Limb (tissue), 2 donors: ENCODE measurements at regions not wholly inside any gene's neighbourhood (a gene's known extent, or its start where the extent isn't known, plus 50 kb on each side); places are given as distances from the start of the nearest gene placed in this dataset.
A peak's percentile ranks its signal among the peaks of the same experiment; 100 is the strongest.
"Not testable (repeated sequence)": the region's sequence is repeated elsewhere in the genome, so short reads cannot be mapped to it uniquely, and the experiment has no call there.

Experiments
- DNase-seq, 2 donors: peaks; one replicate each; pipeline ENCODE4 v3.0.0-alpha.2; 2016; ENCODE audit errors: extremely low spot score in 2 of 2

DNA sequence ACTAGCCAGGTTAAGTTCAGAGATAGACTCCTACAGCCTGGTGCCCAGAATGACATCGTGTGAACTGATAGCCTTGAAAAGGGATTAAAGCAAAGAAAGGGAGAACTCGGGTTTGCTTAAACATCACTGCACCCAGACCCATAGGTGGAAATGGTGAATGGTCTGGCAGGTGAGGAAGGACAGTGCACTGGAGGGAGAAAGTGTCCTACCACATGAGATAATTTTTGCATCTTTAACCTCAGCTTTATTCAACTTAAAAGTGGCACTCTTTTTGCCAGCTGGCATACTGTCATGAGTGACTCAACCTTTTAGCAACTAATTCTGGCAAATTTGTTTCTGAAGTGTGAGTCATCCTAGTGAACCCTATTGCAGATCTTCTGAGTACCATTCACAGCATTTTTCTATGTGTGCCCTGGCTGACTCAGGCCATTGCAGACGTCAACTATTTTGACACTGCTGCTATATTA is 53.0 kb upstream of the DAPP1 start:
- DNase-seq = no peak

DNA sequence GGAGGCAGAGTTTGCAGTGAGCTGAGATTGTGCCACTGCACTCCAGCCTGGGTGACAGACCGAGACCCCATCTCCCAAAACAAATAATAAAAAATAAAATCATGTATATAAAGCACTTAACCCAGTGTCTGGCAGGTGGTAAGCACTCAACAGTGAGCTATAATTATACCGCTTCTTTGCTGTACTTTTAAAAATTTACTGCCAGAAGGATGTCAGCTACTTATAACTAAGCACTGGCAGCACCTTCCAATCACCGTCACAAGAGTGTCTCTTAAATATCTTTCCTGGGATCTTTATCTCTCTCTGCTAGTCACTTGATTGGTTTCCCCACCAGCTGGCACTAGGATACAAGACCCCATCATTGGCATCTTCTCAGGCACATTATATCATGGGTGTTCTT is 53.9 kb upstream of the DAPP1 start:
- no peak for DNase-seq

DNA sequence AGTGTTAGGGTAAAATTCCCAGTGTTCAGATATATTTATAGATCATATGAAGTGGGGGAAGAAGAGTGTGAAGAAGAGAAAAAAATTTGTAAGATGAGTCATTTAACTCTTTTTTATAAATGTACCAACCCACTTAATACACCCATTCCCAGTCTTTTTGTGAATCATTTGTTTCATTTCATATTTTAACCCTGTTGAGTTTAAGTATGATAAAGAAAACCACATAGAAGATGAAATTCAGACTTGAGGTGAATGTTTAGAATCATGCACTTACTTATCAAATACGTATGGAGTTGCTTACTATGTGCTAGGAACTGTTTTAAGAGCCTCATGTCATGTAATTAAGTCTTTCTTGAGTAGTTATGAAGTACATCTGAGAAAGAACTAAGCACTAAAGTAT is 56.6 kb upstream of the DAPP1 start:
- no peak for DNase-seq

DNA sequence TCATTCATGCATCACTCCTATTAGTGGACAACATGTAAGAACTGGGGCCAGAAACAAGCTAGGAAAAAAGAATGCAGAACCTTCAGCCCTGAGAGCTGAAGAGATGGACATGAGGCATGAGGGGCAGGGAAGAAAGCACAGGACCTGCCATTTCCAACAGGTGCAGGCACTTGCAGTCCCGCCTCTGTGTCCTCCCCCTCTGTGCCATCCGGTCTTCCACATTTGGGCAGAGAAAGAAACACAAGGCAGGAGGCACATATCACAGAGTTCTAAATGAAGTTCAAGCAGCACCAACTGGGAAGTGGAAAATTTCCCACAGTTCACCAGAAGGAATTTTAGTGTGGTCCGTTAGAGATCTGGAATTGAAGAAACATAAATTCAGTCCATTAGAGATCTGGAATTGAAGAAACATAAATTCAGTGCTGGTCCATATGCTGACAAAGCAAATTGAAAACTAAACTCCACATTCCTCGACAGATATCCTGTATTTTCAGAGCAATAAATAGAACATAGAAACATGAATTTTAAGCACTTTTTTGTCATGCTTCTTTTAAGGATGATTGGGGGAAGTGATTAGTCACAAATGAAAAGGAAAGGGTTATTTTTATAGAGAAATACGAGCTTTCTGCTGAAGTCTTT is 57.2 kb upstream of the DAPP1 start:
- no peak for DNase-seq

DNA sequence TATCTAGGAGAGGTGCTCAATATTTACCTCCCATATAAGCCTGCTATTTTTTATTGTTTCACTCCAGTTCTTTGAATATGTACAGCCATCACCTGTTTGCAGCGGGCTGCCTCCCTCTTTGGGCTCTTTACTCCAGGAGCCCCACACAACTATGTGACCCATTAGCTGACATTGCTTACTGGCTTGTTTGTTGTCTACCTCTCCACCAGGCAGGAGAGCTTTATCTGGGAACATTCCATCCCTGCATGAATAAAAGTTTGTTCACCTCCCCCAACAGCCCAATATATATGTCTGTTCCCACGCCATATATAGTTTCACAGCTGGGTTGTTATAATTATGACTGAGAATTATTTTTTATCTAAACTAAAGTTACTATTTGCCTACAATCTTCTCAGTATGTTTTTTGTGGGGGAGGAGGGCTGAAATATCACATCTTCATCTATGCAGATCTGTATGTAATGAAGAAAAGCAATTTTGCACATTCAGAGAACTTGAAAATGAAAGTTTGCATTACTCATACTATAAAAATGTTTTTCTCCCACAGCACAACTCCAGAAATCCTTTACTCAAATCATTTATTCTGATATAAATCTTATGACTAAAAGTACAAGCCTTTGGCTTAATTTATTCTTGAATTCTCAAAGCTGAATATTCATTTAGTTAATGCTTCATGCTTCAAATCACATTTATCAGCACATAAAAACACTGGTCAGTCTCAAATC is 61.2 kb upstream of the DAPP1 start:
- no peak for DNase-seq

DNA sequence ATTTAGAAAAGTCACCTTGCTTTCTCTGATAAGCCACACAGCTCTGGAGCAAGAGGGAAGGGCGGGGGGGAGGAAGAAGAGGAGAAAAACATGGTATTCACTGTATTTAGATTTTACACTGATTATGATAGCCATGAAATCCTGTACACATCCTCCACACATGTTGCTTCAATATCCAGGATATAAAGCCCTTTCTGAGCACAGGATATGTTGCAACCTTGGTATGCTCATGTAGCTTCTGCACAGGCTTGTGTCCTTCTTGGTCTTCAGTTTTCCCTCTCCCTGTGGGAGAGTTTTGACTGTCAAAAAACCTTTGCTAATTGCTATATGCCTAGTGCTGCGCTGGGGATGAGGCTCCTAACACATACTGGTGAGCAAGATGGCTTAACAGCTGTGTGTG is 61.9 kb upstream of the DAPP1 start:
- DNase-seq = no peak

DNA sequence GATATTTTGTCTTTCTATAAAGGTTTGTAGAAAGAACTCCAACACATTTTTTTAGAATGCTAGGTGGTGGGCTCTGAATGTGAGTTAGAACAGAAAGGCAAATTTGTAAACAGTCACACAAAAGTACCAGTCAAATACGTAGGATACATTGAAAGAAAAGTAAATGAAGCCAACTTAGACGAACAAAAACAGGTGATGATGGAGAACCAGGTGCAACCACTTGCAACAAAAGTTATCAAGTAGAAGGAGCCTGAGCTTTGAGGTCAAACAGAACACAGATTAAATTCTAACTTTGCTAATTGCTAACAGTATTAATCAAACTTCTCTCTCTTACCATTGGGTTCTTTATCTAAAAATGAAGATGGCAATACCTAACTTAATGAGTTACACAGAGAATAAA is 62.7 kb upstream of the DAPP1 start:
- no peak for DNase-seq

DNA sequence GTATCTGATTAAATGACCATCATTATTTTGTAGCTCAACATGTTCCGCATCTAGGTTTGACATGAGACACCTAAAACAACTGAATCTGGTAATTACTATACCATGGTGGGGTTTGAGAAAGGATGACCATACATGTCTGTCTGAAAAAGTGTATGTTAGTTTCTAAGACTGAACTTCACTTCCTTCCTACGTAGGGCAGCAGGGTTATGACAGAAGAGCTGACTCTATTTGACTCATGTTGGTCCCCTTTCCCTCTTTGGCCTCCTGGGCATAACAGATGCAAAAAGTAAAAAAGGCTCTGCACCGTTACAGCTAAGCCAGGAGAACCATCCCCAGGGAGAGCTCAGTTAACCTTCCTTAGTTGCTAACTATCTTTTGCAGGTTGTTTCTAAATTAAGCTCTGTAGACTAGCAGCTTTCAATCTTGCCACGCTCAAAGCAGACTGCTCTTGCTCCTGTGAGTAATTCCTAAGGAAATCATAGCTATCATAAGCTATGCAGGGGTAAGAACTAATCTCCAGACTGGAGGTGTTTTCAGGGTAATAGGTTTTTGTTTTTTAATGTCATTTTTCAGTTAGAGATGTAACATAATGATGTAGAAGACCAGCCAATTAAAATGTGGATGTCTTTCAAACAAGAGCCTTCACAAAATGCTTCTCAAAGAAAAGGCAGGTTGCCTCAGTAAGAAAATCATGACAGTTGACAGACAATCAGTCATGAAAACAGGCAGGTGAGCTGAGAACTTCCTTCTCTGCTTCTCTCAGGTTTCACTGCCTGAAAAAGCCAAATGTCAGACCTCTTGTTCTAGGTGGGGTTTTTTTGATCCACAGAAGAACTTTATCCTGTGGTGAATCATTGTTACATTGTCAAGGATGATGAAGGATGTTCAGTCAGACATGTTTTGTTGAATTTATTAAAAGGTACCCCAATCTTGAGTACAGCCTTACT is 66.9 kb upstream of the DAPP1 start:
- no peak for DNase-seq

DNA sequence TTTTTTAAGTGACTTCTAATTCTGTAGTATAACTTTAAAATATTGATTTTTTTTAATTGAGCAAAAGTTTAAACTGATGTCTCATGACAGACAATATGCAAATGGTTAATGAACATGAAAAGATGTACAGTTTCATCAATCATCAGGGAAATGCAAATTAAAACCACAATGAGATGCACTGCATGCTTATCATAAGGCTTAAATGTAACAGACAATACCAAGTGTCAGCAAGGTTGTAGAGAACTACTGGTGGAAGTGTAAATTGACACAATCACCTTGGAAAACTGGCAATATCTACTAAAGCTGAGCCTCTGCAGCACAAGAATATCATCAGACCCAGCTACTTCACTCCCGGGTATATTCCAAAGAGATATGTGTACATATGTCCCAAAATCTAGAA is 70.2 kb upstream of the DAPP1 start:
- DNase-seq = no peak

DNA sequence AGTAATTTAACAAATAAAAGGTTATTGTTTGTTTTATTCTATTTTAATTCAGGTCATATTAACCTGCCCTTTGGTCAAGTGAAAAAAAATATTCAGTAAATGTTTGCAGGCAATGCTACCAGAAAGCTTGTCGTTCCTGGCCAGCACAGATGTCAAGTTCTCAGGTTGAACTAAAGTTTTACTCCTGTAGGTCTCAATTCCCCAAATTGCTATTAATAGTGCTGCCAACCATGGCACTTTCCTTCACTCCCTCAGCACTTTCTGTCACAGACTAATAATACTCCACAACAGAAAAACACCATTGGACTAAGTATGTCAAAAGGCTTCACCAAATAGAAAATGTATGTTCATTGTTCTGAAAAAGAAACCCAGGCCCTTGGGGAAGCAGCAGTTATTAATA is 79.2 kb upstream of the C4orf54 start:
- DNase-seq = no peak

DNA sequence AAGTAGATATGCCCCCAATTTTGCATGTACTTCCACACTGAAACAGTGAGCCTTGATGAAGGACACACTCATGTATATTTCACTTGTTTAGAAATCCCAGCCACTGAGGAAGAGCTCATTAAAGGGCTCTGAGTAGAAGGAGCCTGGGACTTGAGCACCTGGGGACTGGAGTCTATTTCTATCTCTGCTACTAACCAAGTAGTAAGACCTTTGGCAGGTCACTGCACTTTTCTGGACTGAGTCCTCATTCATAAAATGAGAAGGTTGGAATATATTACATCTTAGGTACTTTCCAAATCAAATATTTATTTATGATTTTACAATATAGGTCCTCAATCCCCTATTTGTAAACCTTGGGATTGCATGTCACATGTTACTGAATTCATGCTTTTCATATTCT is 78.2 kb upstream of the C4orf54 start:
- DNase-seq = no peak

DNA sequence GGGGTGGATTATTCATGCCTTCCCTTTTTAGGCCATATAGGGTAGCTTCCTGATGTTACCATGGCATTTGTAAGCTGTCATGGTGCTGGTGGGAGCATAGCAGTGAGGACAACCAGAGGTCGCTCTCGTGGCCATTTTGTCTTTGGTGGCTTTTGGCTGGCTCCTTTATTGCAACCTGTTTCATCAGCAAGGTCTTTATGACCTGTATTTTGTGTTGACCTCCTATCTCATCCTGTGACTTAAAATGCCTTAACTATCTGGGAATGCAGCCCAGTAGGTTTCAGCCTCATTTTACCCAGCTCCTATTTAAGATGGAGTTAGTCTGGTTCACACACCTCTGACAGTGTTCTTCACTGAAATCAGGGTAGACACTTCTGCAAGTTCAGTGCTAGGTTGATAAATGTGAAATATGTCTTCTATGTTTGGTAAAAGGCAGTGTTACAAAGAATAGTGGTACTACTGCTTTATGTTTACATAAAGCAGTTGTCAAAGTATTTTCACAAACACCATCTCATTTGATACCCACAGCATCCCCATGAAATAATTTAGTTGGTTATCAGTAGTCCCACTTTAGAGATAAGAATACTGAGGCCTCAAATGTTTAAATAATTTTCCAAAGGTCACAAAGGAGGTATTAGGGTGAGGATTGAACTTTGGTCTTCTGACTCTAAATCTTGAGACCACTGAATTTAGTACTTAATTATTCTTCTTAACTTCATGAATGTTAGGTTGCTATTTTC is 77.1 kb upstream of the C4orf54 start:
- no peak for DNase-seq

DNA sequence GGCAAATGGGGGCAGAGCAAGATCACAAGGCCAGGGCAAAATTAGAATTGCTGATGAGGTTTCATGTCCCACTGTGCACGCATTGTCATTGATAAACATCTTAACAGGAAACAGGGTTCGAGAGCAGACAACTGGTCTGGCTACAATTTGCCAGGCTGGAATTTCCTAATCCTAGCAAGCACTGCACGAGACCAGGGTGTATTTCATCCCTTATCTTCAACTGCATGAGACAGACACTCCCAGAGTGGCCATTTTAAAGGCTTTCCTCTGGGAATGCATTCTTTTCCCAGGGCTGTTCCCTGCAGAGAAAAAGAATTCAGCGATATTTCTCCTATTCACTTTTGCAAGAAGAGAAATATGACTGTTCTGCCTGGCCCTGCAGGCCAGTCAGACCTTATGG is 75.8 kb upstream of the C4orf54 start:
- not testable (repeated sequence) for DNase-seq

DNA sequence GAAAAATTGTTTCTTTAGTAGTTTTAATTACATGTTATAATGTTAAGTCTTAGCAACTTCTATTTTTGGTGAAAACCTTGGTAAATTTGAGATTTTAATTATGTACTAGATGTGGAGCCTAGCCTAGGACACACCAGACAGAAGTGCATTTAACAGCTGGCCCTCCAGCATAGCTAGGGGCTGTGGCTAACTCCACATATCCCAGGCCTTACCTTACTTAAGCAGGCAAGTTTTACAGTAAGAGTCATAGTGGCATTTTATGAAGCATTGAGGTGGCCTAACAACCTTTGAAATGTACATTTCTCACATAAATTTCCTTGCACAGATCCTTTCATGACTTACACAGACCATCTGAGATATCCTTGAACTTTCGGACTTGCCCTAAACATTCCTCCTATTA is 71.6 kb upstream of the C4orf54 start:
- no peak for DNase-seq

DNA sequence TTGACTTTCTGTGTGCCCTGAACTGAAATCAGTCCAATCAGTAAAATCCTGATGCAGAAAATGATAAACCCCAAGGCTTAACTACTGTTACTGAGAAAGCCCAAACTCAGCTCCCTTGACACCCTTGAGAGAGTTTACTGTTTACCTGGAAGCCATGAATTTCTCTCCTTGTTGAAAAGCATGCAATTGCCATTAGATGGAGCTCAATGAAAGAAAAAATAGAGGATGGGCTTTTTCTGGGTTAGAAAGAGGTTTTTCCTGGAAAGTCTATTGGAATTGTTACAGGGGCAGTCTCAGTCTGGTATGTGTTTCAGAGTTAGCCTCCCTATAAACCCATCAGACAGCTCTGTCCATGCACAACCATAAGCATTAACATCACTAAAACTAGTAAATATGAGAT is 66.4 kb upstream of the C4orf54 start:
- peak in 1 of 2 donors; percentile 15 for DNase-seq

DNA sequence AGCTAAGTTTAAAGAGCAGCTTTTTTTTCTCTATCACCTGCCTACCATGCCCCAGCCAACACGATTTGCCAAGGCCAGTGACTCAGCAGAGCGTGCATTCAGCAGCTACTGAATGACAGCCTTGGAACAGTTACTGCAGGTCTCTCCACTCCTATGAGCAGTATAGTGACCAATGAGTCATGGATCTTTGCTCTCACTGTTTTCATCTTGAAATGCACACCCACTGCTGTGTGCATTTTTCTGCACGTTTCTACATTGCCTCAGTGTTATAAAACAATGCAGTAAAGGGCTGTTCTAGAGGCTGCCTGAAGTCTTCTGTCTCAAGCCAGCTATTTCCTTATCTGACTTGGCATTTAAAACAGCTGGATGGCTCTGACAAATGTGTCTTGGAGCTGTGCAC is 66.0 kb upstream of the C4orf54 start:
- no peak for DNase-seq

DNA sequence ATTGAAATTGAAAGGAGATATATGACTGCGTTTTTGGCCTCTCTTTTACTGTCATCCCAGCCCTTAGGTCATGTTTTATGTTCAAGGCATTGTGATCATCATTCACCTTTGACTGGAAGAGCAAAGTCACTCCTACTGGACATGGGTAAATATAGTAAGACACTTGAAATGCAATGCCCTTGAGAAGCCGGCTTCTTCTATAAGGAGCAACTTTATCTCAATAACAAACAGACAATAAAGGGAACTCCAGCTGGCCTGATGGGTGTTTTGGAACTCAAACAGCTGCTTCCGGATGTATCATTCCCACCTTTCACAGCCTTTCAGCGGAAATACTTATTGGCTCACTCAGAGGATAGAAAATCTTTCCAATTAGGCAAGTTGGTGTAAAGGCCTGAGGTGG is 65.1 kb upstream of the C4orf54 start:
- no peak for DNase-seq

DNA sequence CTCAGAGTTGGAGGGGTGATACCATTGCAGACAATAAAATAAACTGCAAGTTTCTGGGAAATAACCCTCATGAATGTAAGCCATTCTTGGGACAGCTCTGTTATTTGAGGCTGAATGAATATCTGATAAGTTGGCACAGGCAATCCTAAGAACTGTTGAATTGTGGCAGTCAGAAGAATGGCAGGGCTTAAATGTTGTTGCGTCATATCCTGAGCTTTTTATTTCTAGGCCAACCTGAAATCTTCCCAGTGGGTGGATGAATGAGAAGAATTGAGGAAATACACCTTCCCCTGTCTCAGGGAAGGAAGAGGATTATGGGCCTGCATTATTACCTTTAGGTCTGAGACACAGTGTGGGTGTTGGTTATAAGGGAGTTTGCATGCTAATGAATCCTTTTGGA is 64.4 kb upstream of the C4orf54 start:
- DNase-seq = no peak

DNA sequence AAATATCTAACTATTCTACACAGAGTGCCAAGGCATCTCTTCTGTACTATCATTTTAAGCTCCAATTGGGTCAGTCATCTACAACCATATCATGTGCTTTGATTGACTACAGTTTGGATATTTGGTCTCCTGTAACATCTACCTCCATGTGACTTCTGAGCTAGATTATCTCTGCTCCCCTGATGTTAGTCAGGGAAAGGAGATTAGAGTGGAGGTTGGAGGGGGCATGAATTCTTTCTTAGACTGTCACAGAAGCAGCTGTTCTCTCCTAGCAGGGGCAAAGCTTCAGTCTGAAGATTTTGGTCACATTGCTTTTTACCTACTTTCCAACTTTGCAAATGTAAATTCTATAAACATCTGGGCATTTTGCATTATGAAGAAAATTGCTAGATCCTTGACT is 62.6 kb upstream of the C4orf54 start:
- DNase-seq = no peak

DNA sequence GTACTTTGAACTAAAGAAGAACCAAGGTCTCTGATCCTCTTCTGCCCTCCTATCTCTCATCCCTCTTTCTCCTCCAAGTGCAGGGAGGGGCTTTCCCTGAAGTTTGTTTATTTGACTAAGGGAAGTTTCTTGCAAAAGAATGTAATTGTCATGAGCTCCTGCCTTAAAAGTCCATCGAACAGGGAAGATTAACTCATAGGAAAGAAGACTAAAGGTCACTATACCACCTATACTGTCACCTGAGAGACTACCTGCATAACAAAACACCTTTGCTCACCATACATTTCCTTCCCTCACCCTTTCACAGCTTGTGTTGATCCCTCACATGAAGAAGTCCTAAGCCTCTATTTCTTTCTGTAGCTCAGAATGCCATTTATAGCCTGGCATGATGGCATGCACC is 59.4 kb upstream of the C4orf54 start:
- DNase-seq = no peak

DNA sequence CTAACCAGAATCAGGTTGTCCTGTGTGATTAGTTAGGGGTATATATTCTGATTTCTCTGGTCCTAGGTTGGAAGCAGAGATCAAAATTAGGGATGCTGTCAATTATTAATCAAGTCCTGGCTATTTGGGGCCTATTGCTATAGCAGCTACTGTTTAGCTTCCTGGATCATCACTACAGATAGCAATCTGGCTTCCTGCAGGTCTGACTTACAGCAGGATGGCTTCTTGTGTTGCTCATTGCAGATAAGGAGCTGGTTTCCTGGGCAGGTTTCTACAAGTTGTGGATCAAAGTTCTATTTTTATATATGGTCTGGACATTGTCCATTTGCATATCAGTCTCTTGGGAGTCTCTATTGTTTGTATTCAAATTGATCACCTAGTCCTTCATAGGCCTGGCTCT is 57.7 kb upstream of the C4orf54 start:
- DNase-seq = no peak

DNA sequence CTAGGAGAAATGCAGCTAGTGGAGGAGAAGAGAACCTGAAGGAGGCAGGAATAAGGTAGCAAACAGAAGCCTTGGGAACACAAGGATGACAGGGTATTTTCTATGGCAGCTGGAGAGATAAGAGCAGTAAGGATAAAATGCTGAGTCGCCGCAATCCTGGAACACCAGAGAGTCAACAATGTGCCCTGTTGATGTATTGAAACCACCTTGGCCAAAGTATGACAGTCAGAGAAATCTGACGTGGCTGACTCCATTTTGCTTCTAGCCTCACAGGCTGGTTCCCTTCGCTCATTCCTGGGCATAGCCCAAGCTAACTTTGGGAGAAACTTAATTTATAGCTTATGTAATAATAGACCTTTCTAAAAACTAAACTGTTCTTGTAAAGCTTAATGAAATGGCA is 56.6 kb upstream of the C4orf54 start:
- DNase-seq = no peak
